ENCODE measurements at regions not wholly inside any gene's neighbourhood (a gene's known extent, or its start where the extent isn't known, plus 50 kb on each side); places are given as distances from the start of the nearest gene placed in this dataset.

DNA sequence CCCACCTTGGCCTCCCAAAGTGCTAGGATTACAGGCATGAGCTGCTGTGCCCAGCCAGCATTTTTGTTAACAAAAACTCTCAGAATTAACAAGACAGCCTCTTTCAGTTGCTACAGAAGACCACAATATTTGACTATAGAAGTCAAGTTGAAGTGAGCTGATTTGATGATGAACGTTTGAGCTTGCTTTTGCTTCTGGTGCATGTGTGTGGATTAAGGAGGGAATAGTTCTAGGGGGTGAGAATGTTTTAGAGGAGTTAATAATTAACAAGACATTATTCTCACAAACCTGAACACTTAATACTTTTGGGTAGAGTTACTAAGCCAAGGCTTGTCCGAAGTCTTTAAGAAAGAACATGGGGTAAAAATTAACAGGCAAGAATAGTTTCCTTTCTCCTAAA, 191.6 kb downstream of the TENT4A start:
- Histone ChIP-seq H3K36me3 (no peaks in the 10 kb centered on the region), H3K27ac (no peak overlapping the region), H3K27me3 (ENCODE audit: insufficient read depth, low read depth, severe bottlenecking) (no peaks in the 10 kb centered on the region), H3K4me3 (ENCODE audit: low read depth, low read length) (no peak overlapping the region), H3K9me3 (ENCODE audit: severe bottlenecking) (no peaks in the 10 kb centered on the region)
- TF ChIP-seq, protein P1, sequence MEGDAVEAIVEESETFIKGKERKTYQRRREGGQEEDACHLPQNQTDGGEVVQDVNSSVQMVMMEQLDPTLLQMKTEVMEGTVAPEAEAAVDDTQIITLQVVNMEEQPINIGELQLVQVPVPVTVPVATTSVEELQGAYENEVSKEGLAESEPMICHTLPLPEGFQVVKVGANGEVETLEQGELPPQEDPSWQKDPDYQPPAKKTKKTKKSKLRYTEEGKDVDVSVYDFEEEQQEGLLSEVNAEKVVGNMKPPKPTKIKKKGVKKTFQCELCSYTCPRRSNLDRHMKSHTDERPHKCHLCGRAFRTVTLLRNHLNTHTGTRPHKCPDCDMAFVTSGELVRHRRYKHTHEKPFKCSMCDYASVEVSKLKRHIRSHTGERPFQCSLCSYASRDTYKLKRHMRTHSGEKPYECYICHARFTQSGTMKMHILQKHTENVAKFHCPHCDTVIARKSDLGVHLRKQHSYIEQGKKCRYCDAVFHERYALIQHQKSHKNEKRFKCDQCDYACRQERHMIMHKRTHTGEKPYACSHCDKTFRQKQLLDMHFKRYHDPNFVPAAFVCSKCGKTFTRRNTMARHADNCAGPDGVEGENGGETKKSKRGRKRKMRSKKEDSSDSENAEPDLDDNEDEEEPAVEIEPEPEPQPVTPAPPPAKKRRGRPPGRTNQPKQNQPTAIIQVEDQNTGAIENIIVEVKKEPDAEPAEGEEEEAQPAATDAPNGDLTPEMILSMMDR (IDR thresholded peaks at IDR 0.05; ENCODE audit: low read depth, low read length): no peak
- DNase-seq: no peak

DNA sequence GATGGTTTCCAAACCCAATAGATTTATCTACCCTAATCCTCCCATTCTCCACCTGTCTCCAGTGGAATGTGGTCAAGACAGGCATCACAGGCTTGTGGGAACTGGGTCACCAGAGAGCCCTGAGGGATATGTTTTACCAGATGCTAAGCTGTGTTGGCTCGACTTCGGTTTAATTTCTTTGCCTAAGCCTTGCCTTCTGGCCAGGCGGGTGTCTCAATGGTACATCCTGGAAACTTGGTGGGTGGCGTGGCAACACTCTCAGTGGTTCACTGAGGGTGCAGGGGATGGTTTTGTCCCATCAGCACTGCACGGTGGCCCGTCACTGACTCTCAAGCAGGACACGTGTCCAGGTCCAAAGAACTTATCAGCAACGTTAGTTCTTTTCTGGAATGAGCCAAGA, 192.2 kb downstream of the TENT4A start:
- Histone ChIP-seq H3K4me3 (ENCODE audit: low read depth, low read length) (no peak overlapping the region), H3K27me3 (ENCODE audit: insufficient read depth, low read depth, severe bottlenecking) (no peaks in the 10 kb centered on the region), H3K27ac (no peak overlapping the region), H3K36me3 (no peaks in the 10 kb centered on the region), H3K9me3 (ENCODE audit: severe bottlenecking) (no peaks in the 10 kb centered on the region)
- DNase-seq: no peak
- TF ChIP-seq, protein P1 (IDR thresholded peaks at IDR 0.05; ENCODE audit: low read depth, low read length): no peak

DNA sequence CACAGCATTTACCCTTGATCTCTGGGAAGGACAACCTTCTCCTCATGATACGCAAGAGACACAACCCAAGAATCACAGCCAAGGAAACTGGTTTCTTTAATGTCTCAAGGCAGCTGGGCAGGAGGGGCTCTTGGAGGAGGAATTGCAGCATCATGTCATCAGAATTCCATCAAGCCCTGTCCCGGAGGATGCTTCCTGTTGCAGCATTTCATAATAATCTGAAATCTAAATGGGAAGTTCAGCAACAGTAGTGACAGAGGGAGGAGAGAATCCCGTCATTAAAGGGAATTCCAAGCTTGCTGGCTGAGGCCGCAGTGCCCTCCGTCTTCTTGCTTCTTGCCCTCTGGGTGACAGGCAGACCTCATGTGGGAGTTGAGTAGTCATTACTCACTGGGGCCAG, 192.7 kb downstream of the TENT4A start:
- TF ChIP-seq, protein P1 (IDR thresholded peaks at IDR 0.05; ENCODE audit: low read depth, low read length): no peak
- H3K27ac ChIP-seq: no peak overlapping the region
- H3K27me3 ChIP-seq (ENCODE audit: insufficient read depth, low read depth, severe bottlenecking): no peaks in the 10 kb centered on the region
- H3K36me3 ChIP-seq: no peaks in the 10 kb centered on the region
- no peak for DNase-seq
- H3K4me3 ChIP-seq (ENCODE audit: low read depth, low read length): no peak overlapping the region
- no peaks in the 10 kb centered on the region for H3K9me3 ChIP-seq (ENCODE audit: severe bottlenecking)

DNA sequence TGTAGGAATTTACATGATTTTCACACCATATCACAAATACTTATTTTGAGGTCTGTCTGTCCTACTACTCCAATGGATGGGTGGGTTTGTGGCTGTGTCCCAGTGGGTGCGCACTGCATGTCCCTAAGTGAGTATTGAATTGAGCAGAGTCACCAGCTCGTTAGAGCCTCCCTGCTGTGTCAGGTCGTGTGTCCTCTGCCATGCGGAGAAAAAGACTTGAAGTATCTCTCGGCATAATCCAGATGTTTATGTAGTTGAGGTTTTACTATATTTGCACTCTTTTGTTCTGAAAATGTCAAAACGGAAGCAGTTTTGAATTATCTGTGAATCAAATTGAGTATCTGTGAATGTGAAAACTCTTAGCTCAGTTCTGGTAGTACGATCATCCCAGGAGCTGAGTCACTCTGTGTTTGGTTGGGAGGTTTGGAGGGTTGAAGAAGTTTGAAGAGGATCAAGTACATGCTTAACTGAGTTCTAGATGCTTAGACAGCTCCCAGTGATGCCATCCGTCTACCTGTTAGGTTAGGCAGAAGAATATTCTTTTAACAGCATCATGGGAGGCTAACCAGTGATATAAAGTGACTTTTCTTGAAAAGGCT, 194.2 kb downstream of the TENT4A start:
- no peak for DNase-seq
- Histone ChIP-seq H3K9me3 (ENCODE audit: severe bottlenecking) (no peaks in the 10 kb centered on the region), H3K36me3 (no peaks in the 10 kb centered on the region), H3K4me3 (ENCODE audit: low read depth, low read length) (no peak overlapping the region), H3K27me3 (ENCODE audit: insufficient read depth, low read depth, severe bottlenecking) (no peaks in the 10 kb centered on the region), H3K27ac (no peak overlapping the region)
- TF ChIP-seq, protein P1 (IDR thresholded peaks at IDR 0.05; ENCODE audit: low read depth, low read length): no peak

DNA sequence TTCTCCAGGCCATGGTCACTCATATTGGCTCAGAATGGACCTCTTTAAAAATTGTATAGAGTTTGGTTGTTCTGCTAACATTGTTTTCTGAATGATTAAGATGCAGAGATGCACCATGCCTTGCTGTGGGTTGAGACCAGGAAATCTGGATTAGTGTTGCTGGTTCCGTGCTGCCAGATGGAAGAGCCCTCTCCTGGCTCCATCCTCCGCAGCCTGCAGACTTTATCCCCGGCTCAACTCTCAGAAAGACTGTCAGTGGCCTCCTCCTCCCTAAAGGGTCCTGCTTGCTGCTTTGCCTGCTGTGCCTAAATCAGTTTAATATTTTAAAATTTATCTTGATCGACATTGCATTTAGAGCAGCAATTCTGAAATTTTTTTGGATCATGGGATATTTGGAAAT, 196.7 kb downstream of the TENT4A start:
- TF ChIP-seq, protein P1 (IDR thresholded peaks at IDR 0.05; ENCODE audit: low read depth, low read length): peak; percentile 11; the same call in 1 of the 2 replicates
- H3K36me3 ChIP-seq: no peaks in the 10 kb centered on the region
- H3K27ac ChIP-seq: peak overlapping the region; percentile 76
- H3K9me3 ChIP-seq (ENCODE audit: severe bottlenecking): no peaks in the 10 kb centered on the region
- H3K4me3 ChIP-seq (ENCODE audit: low read depth, low read length): no peak overlapping the region
- H3K27me3 ChIP-seq (ENCODE audit: insufficient read depth, low read depth, severe bottlenecking): no peaks in the 10 kb centered on the region
- peak; percentile 88 for DNase-seq

DNA sequence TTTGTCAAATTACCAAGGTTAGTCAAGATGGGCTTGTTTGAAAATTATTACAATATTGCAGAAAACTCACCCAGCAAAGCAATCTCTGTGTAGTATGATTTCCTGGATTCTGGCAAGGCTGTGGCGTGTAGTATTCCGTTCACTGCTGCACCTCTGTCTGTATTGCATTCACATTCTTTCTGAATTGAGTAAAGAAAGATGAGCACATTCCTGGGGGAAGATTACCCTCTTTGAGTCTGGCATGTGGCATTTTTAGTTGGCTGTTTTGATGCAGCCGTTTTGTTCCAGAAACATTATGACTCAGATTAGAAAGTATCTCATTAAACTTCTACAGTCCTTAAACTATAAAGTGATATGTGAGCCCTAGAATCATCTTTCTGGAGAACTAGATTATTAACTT, 197.7 kb downstream of the TENT4A start:
- Histone ChIP-seq H3K27me3 (ENCODE audit: insufficient read depth, low read depth, severe bottlenecking) (no peaks in the 10 kb centered on the region), H3K9me3 (ENCODE audit: severe bottlenecking) (no peaks in the 10 kb centered on the region), H3K4me3 (ENCODE audit: low read depth, low read length) (no peak overlapping the region), H3K36me3 (no peaks in the 10 kb centered on the region), H3K27ac (no peak overlapping the region)
- TF ChIP-seq, protein P1 (IDR thresholded peaks at IDR 0.05; ENCODE audit: low read depth, low read length): no peak
- no peak for DNase-seq
